OCI-LY3 (cell line): ENCODE measurements at regions not wholly inside any gene's neighbourhood (a gene's known extent, or its start where the extent isn't known, plus 50 kb on each side); places are given as distances from the start of the nearest gene placed in this dataset.

ENCODE experiments used
- CTCF ChIP-seq: fragments of 200-600, 300-600 bp; sonication (generic); IDR thresholded peaks from 2 replicates; pipeline ENCODE4 v1.5.1; 2014; ENCODE audit warnings: antibody characterized with exemption, low read length, low read depth
- EZH2phosphoT487 ChIP-seq: fragments of 200-600 bp; shearing (Covaris generic); IDR thresholded peaks from 2 replicates; pipeline ENCODE4 v1.6.1; 2018; ENCODE audit warnings: antibody characterized with exemption, mixed run types, low read depth

GRCh38 chr16:86410529-86410928 lies 99.8 kb upstream of the FOXF1 start:
- no peak for TF ChIP-seq CTCF
- TF ChIP-seq EZH2phosphoT487 = no peak
